Tibial nerve (tissue), 4 donors: ENCODE measurements at regions not wholly inside any gene's neighbourhood (a gene's known extent, or its start where the extent isn't known, plus 50 kb on each side); places are given as distances from the start of the nearest gene placed in this dataset.

Source experiments
- DNase-seq, 2 donors: peaks; one replicate each; pipeline ENCODE4 v3.0.0-alpha.2; 2019; ENCODE audit warnings: low spot score in 2 of 2
- H3K27ac ChIP-seq, 4 donors: fragments of 200-600 bp; sonication (generic) in 3 of 4; one replicate each; pipeline ENCODE4 v1.5.1; 2017 to 2019; ENCODE audit warnings: mild to moderate bottlenecking in 1 of 4
- H3K27me3 ChIP-seq, 2 donors: fragments of 200-600 bp; sonication (generic) in 1 of 2; one replicate each; pipeline versions ENCODE4 v1.5.1 to v1.6.0; 2017 to 2019
- H3K36me3 ChIP-seq, 3 donors: fragments of 200-600 bp; sonication (generic); one replicate each; pipeline ENCODE4 v1.5.1; 2018 to 2019
- H3K4me1 ChIP-seq, 4 donors: fragments of 200-600 bp; sonication (generic) in 3 of 4; one replicate each; pipeline ENCODE4 v1.5.1; 2017 to 2019
- H3K4me3 ChIP-seq, 4 donors: fragments of 200-600 bp; sonication (generic) in 3 of 4; one replicate each; pipeline ENCODE4 v1.5.1; 2017 to 2019; ENCODE audit warnings: mild to moderate bottlenecking in 1 of 4, moderate library complexity in 1 of 4
- H3K9me3 ChIP-seq, 4 donors: fragments of 200-600 bp; sonication (generic) in 3 of 4; one replicate each; pipeline ENCODE4 v1.5.1; 2017 to 2019
- CTCF ChIP-seq, 5 experiments: fragments of 200-600 bp in 3 of 5; fragments of 450-650 bp in 2 of 5; sonication (generic) in 3 of 5; IDR thresholded peaks; one replicate each; pipeline ENCODE4 v1.5.1; 2016 to 2019; ENCODE audit warnings: antibody characterized with exemption in 5 of 5, mild to moderate bottlenecking in 3 of 5, moderate library complexity in 2 of 5
- EP300 ChIP-seq, 2 donors: sonication (generic); formaldehyde crosslinking; IDR thresholded peaks; one replicate each; pipeline ENCODE4 v1.6.1; 2017; ENCODE audit warnings: antibody characterized with exemption in 2 of 2, mild to moderate bottlenecking in 1 of 2
- POLR2A ChIP-seq, 2 donors: fragments of 450-650 bp; IDR thresholded peaks; one replicate each; pipeline ENCODE4 v1.6.1; 2017; ENCODE audit warnings: antibody characterized with exemption in 2 of 2, mild to moderate bottlenecking in 2 of 2, moderate library complexity in 2 of 2
- WGBS, 2 donors: methylation state at CpG; one replicate each; pipeline ENCODE4 v1.1.5; 2018; 5-methylcytosine and 5-hydroxymethylcytosine counted together

- 21 to 26% methylated on average over 10 of the region's 10 CpGs for WGBS, 2 donors
Measured at GRCh38 chr12:128078301-128078971, 188.5 kb upstream of the TMEM132C start.

GRCh38 chr12:128079446-128079845 is 187.5 kb upstream of the TMEM132C start:
- Histone ChIP-seq H3K27me3 (no peaks in the 10 kb centered on the region), H3K27ac (no peak overlapping the region), H3K9me3 (peaks cover 0 to 12% (median 0%) of the 10 kb centered on the region in 4 donors), H3K4me3 (no peak overlapping the region), H3K4me1 (peaks cover 0 to 17% (median 0%) of the 10 kb centered on the region in 4 donors), H3K36me3 (no peaks in the 10 kb centered on the region)
- WGBS, 2 donors = 81 to 85% methylated on average over 8 of the region's 8 CpGs
- no peak for TF ChIP-seq CTCF (IDR thresholded peaks at IDR 0.05)
- no peak for TF ChIP-seq POLR2A (IDR thresholded peaks at IDR 0.05)
- no peak for TF ChIP-seq EP300 (IDR thresholded peaks at IDR 0.05)
- DNase-seq = no peak

More at GRCh38 chr12:128078301-128078971, 188.5 kb upstream of the TMEM132C start:
- Histone ChIP-seq H3K4me1 (peaks cover 0 to 17% (median 0%) of the 10 kb centered on the region in 4 donors), H3K36me3 (no peaks in the 10 kb centered on the region), H3K27ac (no peak overlapping the region), H3K9me3 (peaks cover 0 to 12% (median 0%) of the 10 kb centered on the region in 4 donors), H3K4me3 (no peak overlapping the region), H3K27me3 (no peaks in the 10 kb centered on the region)
- DNase-seq = no peak
- TF ChIP-seq CTCF (IDR thresholded peaks at IDR 0.05) (no peak), POLR2A (IDR thresholded peaks at IDR 0.05) (no peak)

- no peak for DNase-seq
- no peaks in the 10 kb centered on the region for H3K36me3 ChIP-seq
- no peak for TF ChIP-seq CTCF (IDR thresholded peaks at IDR 0.05)
- H3K4me1 ChIP-seq = peaks cover 0 to 7% (median 0%) of the 10 kb centered on the region in 4 donors
- H3K4me3 ChIP-seq = no peak overlapping the region
- no peaks in the 10 kb centered on the region for H3K27me3 ChIP-seq
- H3K27ac ChIP-seq = no peak overlapping the region
- 78 to 86% methylated on average over 7 of the region's 7 CpGs for WGBS, 2 donors
- H3K9me3 ChIP-seq = no peaks in the 10 kb centered on the region
Measured at GRCh38 chr12:128083132-128083729, 183.7 kb upstream of the TMEM132C start.

- H3K27me3 ChIP-seq = no peaks in the 10 kb centered on the region
- no peaks in the 10 kb centered on the region for H3K4me1 ChIP-seq
- no peaks in the 10 kb centered on the region for H3K36me3 ChIP-seq
- H3K4me3 ChIP-seq = no peak overlapping the region
- TF ChIP-seq POLR2A (IDR thresholded peaks at IDR 0.05) (no peak), CTCF (IDR thresholded peaks at IDR 0.05) (no peak), EP300 (IDR thresholded peaks at IDR 0.05) (no peak)
- no peak for DNase-seq
- H3K27ac ChIP-seq = no peak overlapping the region
- H3K9me3 ChIP-seq = no peaks in the 10 kb centered on the region
Measured at GRCh38 chr12:128088926-128089325, 178.0 kb upstream of the TMEM132C start.

- Histone ChIP-seq H3K27ac (no peak overlapping the region), H3K4me3 (no peak overlapping the region), H3K4me1 (no peaks in the 10 kb centered on the region), H3K36me3 (no peaks in the 10 kb centered on the region), H3K9me3 (no peaks in the 10 kb centered on the region), H3K27me3 (no peaks in the 10 kb centered on the region)
- no peak for TF ChIP-seq POLR2A (IDR thresholded peaks at IDR 0.05)
- WGBS, 2 donors = 85 to 92% methylated on average over 6 of the region's 6 CpGs
- DNase-seq = no peak
Measured at GRCh38 chr12:128089961-128090360, 177.0 kb upstream of the TMEM132C start.
